Activated B cell treated with CpG ODN at 0.5 μM for 24 hours (primary cell): ENCODE measurements at regions not wholly inside any gene's neighbourhood (a gene's known extent, or its start where the extent isn't known, plus 50 kb on each side); places are given as distances from the start of the nearest gene placed in this dataset.

Source experiments
- ATAC-seq: fragments of 200-7000 bp; cut with Tn5 transposase; one replicate; pipeline ENCODE4 v1.10.0; 2021; ENCODE audit warnings: low read depth, mild to moderate bottlenecking, moderate library complexity
- CTCF ChIA-PET: fragments of 350-600 bp; sonication (Branson Sonifier 250); formaldehyde crosslinking; loops from one replicate; lab custom pipeline; 2021; ENCODE audit warnings: antibody characterized with exemption; lab: Charles Lee
- POLR2A ChIA-PET: fragments of 350-600 bp; sonication (Branson Sonifier 250); formaldehyde crosslinking; loops from one replicate; lab custom pipeline; 2021; ENCODE audit warnings: antibody characterized with exemption; lab: Charles Lee
- DNase-seq: peaks from one replicate; pipeline ENCODE4 v3.0.0; 2022
- H3K27ac Mint-ChIP-seq: one replicate; pipeline ENCODE4 v1.8.0; 2020; ENCODE audit warnings: mixed read lengths
- H3K27me3 Mint-ChIP-seq: one replicate; pipeline ENCODE4 v1.8.0; 2021; ENCODE audit warnings: mixed read lengths
- H3K36me3 Mint-ChIP-seq: one replicate; pipeline ENCODE4 v1.8.0; 2021; ENCODE audit warnings: low read depth, mixed read lengths
- H3K4me1 Mint-ChIP-seq: one replicate; pipeline ENCODE4 v1.8.0; 2021; ENCODE audit warnings: mixed read lengths
- H3K4me3 Mint-ChIP-seq: one replicate; pipeline ENCODE4 v1.8.0; 2020; ENCODE audit warnings: mild to moderate bottlenecking, mixed read lengths
- H3K9me3 Mint-ChIP-seq: one replicate; pipeline ENCODE4 v1.8.0; 2020; ENCODE audit warnings: mixed read lengths
- CTCF ChIP-seq: fragments of 200-600 bp; IDR thresholded peaks from one replicate; pipeline ENCODE4 v1.8.0; 2022; ENCODE audit warnings: antibody characterized with exemption, mild to moderate bottlenecking
- intact Hi-C: fragments of 100-400 bp; cut with micrococcal nuclease; formaldehyde crosslinking; loops from one replicate; pipeline ENCODE4 v1.15.1; 2024

GRCh38 chr2:44850016-44850415 is 91.5 kb upstream of the SIX3 start:
- Mint-ChIP-seq H3K4me1 (no peaks in the 10 kb centered on the region), H3K27me3 (peaks cover 29% of the 10 kb centered on the region)

GRCh38 chr2:44851518-44851917 is 90.0 kb upstream of the SIX3 start:
- H3K9me3 Mint-ChIP-seq, result no peaks in the 10 kb centered on the region
- no peaks in the 10 kb centered on the region for H3K4me1 Mint-ChIP-seq
- no peak for ATAC-seq
- H3K27ac Mint-ChIP-seq, result no peak overlapping the region
- ChIA-PET POLR2A (no interaction called here), CTCF (no interaction called here)
- H3K27me3 Mint-ChIP-seq, result peaks cover 32% of the 10 kb centered on the region
- TF ChIP-seq CTCF, result no peak
- H3K4me3 Mint-ChIP-seq, result no peak overlapping the region
- DNase-seq, result no peak
- intact Hi-C loops, result no loop called here
- H3K36me3 Mint-ChIP-seq, result no peaks in the 10 kb centered on the region

More at GRCh38 chr2:44850016-44850415, 91.5 kb upstream of the SIX3 start:
- POLR2A ChIA-PET, result no interaction called here
- ATAC-seq, result no peak
- no peak for TF ChIP-seq CTCF
- Mint-ChIP-seq H3K36me3 (no peaks in the 10 kb centered on the region), H3K9me3 (no peaks in the 10 kb centered on the region), H3K27ac (no peak overlapping the region), H3K4me3 (no peak overlapping the region)
- CTCF ChIA-PET, result no interaction called here
- intact Hi-C loops, result no loop called here
- DNase-seq, result no peak

- TF ChIP-seq CTCF, result no peak
- no peak for DNase-seq
- H3K9me3 Mint-ChIP-seq, result no peaks in the 10 kb centered on the region
- H3K27ac Mint-ChIP-seq, result no peak overlapping the region
- peaks cover 32% of the 10 kb centered on the region for H3K27me3 Mint-ChIP-seq
- H3K4me3 Mint-ChIP-seq, result no peak overlapping the region
- H3K4me1 Mint-ChIP-seq, result no peaks in the 10 kb centered on the region
- no peaks in the 10 kb centered on the region for H3K36me3 Mint-ChIP-seq
- CTCF ChIA-PET, result interaction anchor here (0.7 kb wide), 1 partner anchor 18 kb away, joined by 3 read pairs; no protein-coding TSS in a partner anchor
- POLR2A ChIA-PET, result no interaction called here
- intact Hi-C loops, result no loop called here
- ATAC-seq, result no peak
Observed at GRCh38 chr2:44852594-44852993, 88.9 kb upstream of the SIX3 start.

- ChIA-PET POLR2A (no interaction called here), CTCF (interaction anchor here (1.1 kb wide), 1 partner anchor 379 kb away, joined by 3 read pairs; no protein-coding TSS in a partner anchor)
- intact Hi-C loops, result no loop called here
- no peak for TF ChIP-seq CTCF
- Mint-ChIP-seq H3K27me3 (peaks cover 36% of the 10 kb centered on the region), H3K4me1 (no peaks in the 10 kb centered on the region), H3K27ac (no peak overlapping the region), H3K36me3 (no peaks in the 10 kb centered on the region), H3K9me3 (peaks cover 13% of the 10 kb centered on the region), H3K4me3 (no peak overlapping the region)
- no peak for DNase-seq
- ATAC-seq, result no peak
Observed at GRCh38 chr2:44859337-44859736, 82.2 kb upstream of the SIX3 start.

GRCh38 chr2:44866152-44866551 is 75.3 kb upstream of the SIX3 start:
- intact Hi-C loops, result no loop called here
- DNase-seq, result no peak
- Mint-ChIP-seq H3K27me3 (peaks cover 12% of the 10 kb centered on the region), H3K36me3 (no peaks in the 10 kb centered on the region), H3K4me3 (no peak overlapping the region), H3K4me1 (no peaks in the 10 kb centered on the region), H3K27ac (no peak overlapping the region), H3K9me3 (no peaks in the 10 kb centered on the region)
- ATAC-seq, result no peak
- no peak for TF ChIP-seq CTCF
- ChIA-PET POLR2A (no interaction called here), CTCF (no interaction called here)
